Mucosa of descending colon (tissue), 3 donors: ENCODE measurements at regions not wholly inside any gene's neighbourhood (a gene's known extent, or its start where the extent isn't known, plus 50 kb on each side); places are given as distances from the start of the nearest gene placed in this dataset.

Experiments used
- ATAC-seq: fragments of 200-7000 bp; cut with Tn5 transposase; one replicate; pipeline ENCODE4 v1.9.1; 2020; ENCODE audit warnings: mild to moderate bottlenecking, moderate library complexity
- DNase-seq, 3 donors: peaks; one replicate each; pipeline ENCODE4 v3.0.0-alpha.2; 2020
- H3K36me3 ChIP-seq: fragments of 200-600 bp; one replicate; pipeline ENCODE4 v1.8.0; 2021; ENCODE audit warnings: low read depth, mild to moderate bottlenecking
- H3K4me1 ChIP-seq: fragments of 200-600 bp; one replicate; pipeline ENCODE4 v1.8.0; 2021; ENCODE audit warnings: low read depth, mild to moderate bottlenecking
- H3K4me3 ChIP-seq: fragments of 200-600 bp; one replicate; pipeline ENCODE4 v1.8.0; 2021; ENCODE audit warnings: mild to moderate bottlenecking
- H3K9me3 ChIP-seq: fragments of 200-600 bp; one replicate; pipeline ENCODE4 v1.8.0; 2021; ENCODE audit warnings: mild to moderate bottlenecking
- intact Hi-C, 2 donors: fragments of 100-400 bp; cut with DNase I in 1 of 2; cut with micrococcal nuclease in 1 of 2; formaldehyde crosslinking; loops; one replicate each; pipeline versions ENCODE4 v1.11.0 to v1.11.1; 2022; cut with DNase I, micrococcal nuclease
- TF ChIP-seq, protein P1 (sequence below): fragments of 200-600 bp; IDR thresholded peaks from one replicate; pipeline ENCODE4 v1.8.0; 2022; ENCODE audit warnings: antibody characterized with exemption, mild to moderate bottlenecking
- donor health status: DM: no; HTN: no; CAD: no; lungs with moderate emphysema.
- donor health status: DM: no; HTN: no; CAD: no.
- donor health status: DM: no; HTN: yes; CAD: no.

DNA sequence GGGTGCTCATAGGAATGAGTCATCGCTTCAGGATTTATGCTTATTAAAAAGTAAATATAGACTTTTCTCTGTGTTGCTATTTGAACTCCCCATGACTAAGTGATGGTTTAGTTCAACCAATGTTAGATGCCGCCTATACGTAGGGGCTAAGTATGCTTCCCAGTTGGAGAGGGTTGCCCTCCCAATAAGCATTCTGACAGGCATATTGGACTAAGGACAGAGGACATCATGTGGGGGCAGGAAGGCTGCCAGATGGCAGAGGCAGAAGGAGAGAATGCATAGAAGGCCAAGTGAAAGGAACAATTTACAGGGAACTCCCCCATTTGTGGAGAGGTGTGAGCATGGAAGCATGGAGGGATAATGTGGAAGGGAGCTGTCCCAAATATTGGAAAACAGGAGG, 318.4 kb upstream of the OBI1 start:
- Histone ChIP-seq H3K9me3 (no peaks in the 10 kb centered on the region), H3K4me3 (no peak overlapping the region), H3K36me3 (no peaks in the 10 kb centered on the region), H3K4me1 (no peaks in the 10 kb centered on the region)
- ATAC-seq (no peak), DNase-seq (no peak)
- TF ChIP-seq, protein P1, sequence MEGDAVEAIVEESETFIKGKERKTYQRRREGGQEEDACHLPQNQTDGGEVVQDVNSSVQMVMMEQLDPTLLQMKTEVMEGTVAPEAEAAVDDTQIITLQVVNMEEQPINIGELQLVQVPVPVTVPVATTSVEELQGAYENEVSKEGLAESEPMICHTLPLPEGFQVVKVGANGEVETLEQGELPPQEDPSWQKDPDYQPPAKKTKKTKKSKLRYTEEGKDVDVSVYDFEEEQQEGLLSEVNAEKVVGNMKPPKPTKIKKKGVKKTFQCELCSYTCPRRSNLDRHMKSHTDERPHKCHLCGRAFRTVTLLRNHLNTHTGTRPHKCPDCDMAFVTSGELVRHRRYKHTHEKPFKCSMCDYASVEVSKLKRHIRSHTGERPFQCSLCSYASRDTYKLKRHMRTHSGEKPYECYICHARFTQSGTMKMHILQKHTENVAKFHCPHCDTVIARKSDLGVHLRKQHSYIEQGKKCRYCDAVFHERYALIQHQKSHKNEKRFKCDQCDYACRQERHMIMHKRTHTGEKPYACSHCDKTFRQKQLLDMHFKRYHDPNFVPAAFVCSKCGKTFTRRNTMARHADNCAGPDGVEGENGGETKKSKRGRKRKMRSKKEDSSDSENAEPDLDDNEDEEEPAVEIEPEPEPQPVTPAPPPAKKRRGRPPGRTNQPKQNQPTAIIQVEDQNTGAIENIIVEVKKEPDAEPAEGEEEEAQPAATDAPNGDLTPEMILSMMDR = no peak
- intact Hi-C loops = loop anchor here (5.0 to 10.0 kb wide), 2 partner anchors 840 to 843 kb away; no protein-coding TSS in a partner anchor

DNA sequence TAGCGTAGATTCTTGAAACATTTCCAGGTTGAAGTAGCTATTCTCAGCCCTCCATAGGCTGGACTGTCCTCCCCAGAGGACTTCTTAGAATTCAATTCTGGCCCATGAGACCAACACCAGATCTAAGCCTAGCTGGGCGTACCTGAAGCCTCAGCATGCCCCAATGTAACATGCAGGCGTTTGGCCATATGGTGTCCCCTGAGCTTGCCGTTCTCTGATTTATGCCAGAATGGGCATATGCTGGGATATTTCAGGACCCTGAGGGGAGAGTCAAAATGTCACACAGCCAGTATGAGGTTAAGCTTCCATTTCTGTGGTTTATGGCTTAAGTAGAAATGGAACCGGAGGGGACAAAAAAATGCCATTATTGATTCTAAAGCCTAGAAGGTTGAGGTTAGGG, 317.7 kb upstream of the OBI1 start:
- TF ChIP-seq, protein P1 = no peak
- no peaks in the 10 kb centered on the region for H3K36me3 ChIP-seq
- H3K4me1 ChIP-seq = no peaks in the 10 kb centered on the region
- no peak for ATAC-seq
- H3K9me3 ChIP-seq = no peaks in the 10 kb centered on the region
- intact Hi-C loops = loop anchor here (5.0 to 10.0 kb wide), 2 partner anchors 839 to 842 kb away; no protein-coding TSS in a partner anchor
- DNase-seq = no peak
- H3K4me3 ChIP-seq = no peak overlapping the region

DNA sequence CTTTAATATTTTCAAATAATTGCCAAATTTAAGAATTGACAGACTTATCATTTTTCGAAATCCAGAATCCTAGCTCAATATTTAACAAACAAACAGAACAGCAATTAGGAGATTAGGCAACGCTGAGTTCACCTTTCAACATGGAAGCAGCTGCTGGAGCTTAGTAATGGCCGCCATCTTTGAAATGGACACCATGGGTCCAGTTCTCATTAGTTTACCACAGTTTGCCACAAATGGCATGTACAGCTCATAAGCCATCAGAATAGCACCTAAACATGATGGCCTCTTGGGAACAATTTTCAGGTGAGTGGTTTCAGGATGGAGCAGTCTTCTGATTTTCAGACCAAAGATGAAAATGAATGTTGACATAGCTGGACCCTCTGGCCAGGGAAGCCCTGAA, 313.6 kb upstream of the OBI1 start:
- DNase-seq (no peak), ATAC-seq (no peak)
- Histone ChIP-seq H3K36me3 (no peaks in the 10 kb centered on the region), H3K9me3 (no peaks in the 10 kb centered on the region), H3K4me1 (no peaks in the 10 kb centered on the region), H3K4me3 (no peak overlapping the region)
- intact Hi-C loops = loop anchor here in 1 of 2 donors (10.0 kb wide), 1 partner anchor 838 kb away; no protein-coding TSS in a partner anchor
- TF ChIP-seq, protein P1 = no peak

DNA sequence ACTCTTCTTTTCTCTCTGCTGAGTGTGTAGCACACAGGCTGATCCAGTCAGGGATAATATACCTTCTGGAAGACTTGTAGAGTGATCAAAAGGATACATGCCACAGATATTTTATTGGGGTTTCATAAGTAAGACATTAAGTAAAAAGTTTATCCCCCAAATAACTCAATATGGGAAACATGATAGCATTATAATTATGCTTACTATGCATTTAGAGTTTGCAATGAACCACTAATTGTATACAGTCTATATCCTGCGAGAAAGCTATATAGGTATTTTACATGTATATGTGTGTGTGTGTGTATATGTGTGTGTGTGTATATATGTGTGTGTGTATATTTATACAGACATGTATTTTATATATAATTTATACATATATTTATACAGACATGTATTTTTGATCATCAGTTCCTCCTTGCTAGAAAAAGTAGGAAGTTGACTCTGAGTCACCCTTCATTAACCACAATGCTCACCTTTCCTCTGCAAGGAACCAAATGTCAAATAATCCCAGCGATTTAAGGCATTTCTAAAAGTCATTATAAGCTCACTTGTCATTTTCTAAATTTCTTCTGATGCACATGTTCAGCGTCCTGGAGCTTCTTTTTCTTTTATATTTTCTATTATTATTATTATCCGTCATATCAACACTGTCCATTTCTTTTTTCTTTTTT, 312.5 kb upstream of the OBI1 start:
- TF ChIP-seq, protein P1 = no peak
- Histone ChIP-seq H3K36me3 (no peaks in the 10 kb centered on the region), H3K4me3 (no peak overlapping the region), H3K4me1 (no peaks in the 10 kb centered on the region), H3K9me3 (no peaks in the 10 kb centered on the region)
- no peak for ATAC-seq
- no peak for DNase-seq
- intact Hi-C loops = loop anchor here in 1 of 2 donors (10.0 kb wide), 1 partner anchor 837 kb away; no protein-coding TSS in a partner anchor

DNA sequence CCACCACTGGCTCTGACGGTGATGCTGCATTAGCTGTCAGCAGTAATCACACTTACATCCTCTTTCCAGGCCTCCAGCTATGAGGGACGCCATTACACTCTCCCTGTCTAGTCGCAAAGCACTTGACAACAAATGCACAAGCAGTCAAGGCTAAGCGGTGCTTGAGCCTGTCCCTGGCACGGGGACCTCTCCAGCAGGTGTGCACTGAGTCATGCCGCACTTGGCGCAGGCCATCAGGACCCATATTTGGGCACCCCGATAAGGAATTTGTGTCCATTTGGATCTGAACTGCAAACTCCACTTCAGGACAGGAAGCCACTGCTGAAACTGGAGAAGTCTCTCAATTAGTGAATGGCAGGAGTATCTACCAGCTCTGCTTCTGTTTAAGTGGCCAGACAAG, 301.9 kb upstream of the OBI1 start:
- Histone ChIP-seq H3K9me3 (no peaks in the 10 kb centered on the region), H3K36me3 (no peaks in the 10 kb centered on the region), H3K4me1 (no peaks in the 10 kb centered on the region), H3K4me3 (no peak overlapping the region)
- ATAC-seq = no peak
- intact Hi-C loops = no loop called here
- TF ChIP-seq, protein P1 = no peak
- DNase-seq = no peak
